SK-N-MC (cell line): ENCODE measurements at regions not wholly inside any gene's neighbourhood (a gene's known extent, or its start where the extent isn't known, plus 50 kb on each side); places are given as distances from the start of the nearest gene placed in this dataset.

Experiments used
- EZH2 ChIP-seq: fragments of 200-600 bp; sonication (generic); IDR thresholded peaks from one replicate; pipeline ENCODE4 v1.6.1; 2017; ENCODE audit warnings: antibody characterized with exemption
- FOXP2 ChIP-seq: optimal IDR thresholded peaks from 2 replicates; pipeline ENCODE3; 2011; ENCODE audit warnings: mild to moderate bottlenecking, moderate library complexity; ENCODE audit not compliant: insufficient read depth; ENCODE audit errors: extremely low read length, control extremely low read depth
- POLR2AphosphoS5 ChIP-seq: IDR thresholded peaks from 2 replicates; pipeline ENCODE4 v1.6.1; 2012; ENCODE audit warnings: mild to moderate bottlenecking, low read depth, low read length, borderline replicate concordance

DNA sequence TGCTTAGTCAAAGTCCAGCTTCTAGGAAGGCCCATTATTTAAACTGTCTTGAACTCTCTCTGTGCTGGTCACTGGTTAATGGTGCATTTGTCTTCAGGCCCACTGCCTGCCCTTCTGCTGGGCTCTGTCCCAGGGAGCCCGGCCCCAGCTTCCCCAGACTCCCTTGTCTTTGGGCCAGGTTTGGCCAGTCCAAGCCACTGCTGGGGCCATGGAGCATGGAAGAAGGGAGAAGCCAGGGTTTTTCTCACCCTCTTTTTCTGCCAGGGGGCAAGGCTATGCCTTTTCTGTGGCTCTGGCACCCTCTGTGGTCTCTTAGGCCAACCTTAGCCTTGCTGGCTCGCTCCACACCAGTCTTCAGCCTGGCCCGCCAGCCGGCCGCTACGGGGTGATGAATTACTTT is 390.0 kb upstream of the SULF2 start:
- no peak for TF ChIP-seq EZH2
- no peak for TF ChIP-seq POLR2AphosphoS5
- TF ChIP-seq FOXP2: no peak
